ENCODE measurements at regions not wholly inside any gene's neighbourhood (a gene's known extent, or its start where the extent isn't known, plus 50 kb on each side); places are given as distances from the start of the nearest gene placed in this dataset.
A peak's percentile ranks its signal among the peaks of the same experiment; 100 is the strongest.

DNA sequence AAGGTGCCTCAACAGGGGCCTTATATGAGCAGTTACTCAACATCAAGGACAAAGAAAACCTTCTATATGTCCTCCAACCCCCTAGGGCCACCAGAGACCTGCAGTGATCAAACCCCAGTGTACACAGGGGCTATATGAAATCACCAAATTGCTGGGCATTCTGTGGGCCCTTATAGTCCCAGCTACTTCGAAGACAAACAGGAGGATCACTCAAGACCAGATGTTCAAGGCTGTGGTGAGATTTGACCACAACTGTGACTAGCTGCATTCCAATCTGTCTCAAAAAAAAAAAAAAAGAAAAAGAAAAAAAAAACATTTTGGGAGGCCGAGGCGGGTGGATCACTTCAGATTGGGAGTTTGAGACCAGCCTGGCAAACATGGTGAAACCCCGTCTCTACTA lies 51.0 kb upstream of the PRB2 start:
- Histone ChIP-seq H3K9me3 (no peaks in the 10 kb centered on the region), H3K27ac (no peak overlapping the region), H3K4me1 (peaks cover 9% of the 10 kb centered on the region), H3K36me3 (no peaks in the 10 kb centered on the region), H4K20me1 (no peaks in the 10 kb centered on the region), H3K9ac (no peak overlapping the region), H3K27me3 (no peaks in the 10 kb centered on the region), H3K4me3 (no peak overlapping the region), H3K4me2 (peak overlapping the region; percentile 28)
- no peak for TF ChIP-seq Cebpa-rat (IDR thresholded peaks at IDR 0.05)

DNA sequence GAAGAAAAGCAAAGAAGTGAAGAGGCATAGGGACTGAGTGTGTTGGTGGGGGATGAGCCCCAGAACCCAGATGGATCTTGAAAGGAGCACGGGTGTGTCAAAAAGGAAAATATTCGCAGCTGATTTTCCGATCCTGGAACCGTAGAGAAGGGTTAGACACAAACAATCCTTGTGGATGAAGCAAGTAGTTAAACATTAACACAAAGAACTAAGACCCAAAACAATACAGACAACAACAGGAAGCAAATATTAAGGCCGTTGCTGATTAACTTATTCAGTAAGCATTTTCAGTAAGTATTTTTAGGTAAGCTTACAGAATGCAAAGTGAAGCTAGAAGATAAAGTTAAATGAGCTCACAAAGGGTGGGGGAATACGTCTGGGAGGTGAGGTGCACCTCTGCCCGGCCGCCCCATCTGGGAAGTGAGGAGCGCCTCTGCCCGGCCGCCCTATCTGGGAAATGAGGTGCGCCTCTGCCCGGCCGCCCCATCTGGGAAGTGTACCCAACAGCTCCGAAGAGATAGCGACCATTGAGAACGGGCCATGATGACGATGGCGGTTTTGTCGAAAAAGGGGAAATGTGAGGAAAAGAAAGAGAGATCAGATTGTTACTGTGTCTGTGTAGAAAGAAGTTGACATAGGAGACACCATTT lies 62.8 kb upstream of the PRB2 start:
- Histone ChIP-seq H3K9ac (no peak overlapping the region), H3K4me3 (no peak overlapping the region), H3K4me2 (no peak overlapping the region), H3K27me3 (no peaks in the 10 kb centered on the region), H4K20me1 (no peaks in the 10 kb centered on the region), H3K36me3 (no peaks in the 10 kb centered on the region), H3K27ac (no peak overlapping the region), H3K4me1 (no peaks in the 10 kb centered on the region), H3K9me3 (no peaks in the 10 kb centered on the region)
- TF ChIP-seq Cebpa-rat (IDR thresholded peaks at IDR 0.05) = no peak

DNA sequence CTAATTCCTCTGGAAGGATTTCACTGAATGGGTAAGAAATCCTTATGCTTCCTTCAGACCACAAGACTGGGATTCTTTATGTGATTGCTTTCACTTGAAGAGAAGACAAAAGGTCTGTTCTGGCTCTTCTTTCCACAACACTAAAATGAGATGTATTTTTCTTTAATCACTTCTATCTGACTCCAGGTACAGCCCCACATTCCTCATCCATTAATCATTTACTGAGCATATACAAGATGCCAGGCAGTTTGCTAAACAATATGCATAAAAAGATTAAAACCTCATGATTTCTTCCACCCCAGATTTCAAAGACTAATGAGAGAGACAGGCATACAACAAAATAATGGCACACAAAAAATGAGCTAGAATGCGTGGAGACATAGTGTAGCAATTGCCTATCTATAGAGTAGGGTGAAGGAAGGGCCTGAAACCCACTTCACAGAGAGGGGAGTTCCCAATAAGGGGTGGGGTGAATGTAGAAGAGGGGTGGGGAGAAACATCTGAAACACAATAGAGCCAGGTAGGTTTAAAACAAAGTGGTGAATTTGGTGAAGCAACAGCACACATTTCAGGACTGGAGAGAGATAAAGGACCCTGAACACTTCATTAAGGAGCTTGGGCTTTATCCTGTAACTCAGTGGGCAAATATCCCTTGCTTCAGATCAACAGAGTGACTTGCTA lies 65.1 kb upstream of the PRB2 start:
- no peaks in the 10 kb centered on the region for H3K9me3 ChIP-seq
- no peaks in the 10 kb centered on the region for H4K20me1 ChIP-seq
- H3K4me2 ChIP-seq = no peak overlapping the region
- no peak for TF ChIP-seq Cebpa-rat (IDR thresholded peaks at IDR 0.05)
- no peaks in the 10 kb centered on the region for H3K27me3 ChIP-seq
- no peak overlapping the region for H3K27ac ChIP-seq
- H3K4me1 ChIP-seq = no peaks in the 10 kb centered on the region
- no peak overlapping the region for H3K4me3 ChIP-seq
- no peaks in the 10 kb centered on the region for H3K36me3 ChIP-seq
- H3K9ac ChIP-seq = no peak overlapping the region

DNA sequence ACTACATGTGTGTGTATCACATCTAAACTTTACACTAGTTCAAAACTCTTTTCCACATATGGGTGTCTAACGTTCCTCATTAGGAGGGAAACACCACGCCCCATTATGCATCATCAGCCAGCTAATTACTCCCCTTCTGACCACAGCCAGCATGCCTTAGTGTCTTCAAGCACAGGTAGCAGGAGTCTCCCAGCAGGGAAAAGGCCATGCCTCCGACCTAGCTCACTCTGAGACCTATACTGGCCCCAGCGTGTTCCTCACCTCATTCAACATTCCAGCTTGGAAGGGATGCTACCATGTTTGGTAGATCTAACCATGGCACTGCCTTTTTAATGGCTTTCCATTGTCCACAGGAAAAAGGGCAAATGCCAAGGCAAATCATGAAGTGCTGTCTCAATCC lies 66.1 kb upstream of the PRB2 start:
- H3K4me1 ChIP-seq = no peaks in the 10 kb centered on the region
- TF ChIP-seq Cebpa-rat (IDR thresholded peaks at IDR 0.05) = no peak
- H4K20me1 ChIP-seq = no peaks in the 10 kb centered on the region
- no peak overlapping the region for H3K27ac ChIP-seq
- no peak overlapping the region for H3K9ac ChIP-seq
- H3K36me3 ChIP-seq = no peaks in the 10 kb centered on the region
- H3K4me3 ChIP-seq = no peak overlapping the region
- no peaks in the 10 kb centered on the region for H3K27me3 ChIP-seq
- no peak overlapping the region for H3K4me2 ChIP-seq
- H3K9me3 ChIP-seq = no peaks in the 10 kb centered on the region

DNA sequence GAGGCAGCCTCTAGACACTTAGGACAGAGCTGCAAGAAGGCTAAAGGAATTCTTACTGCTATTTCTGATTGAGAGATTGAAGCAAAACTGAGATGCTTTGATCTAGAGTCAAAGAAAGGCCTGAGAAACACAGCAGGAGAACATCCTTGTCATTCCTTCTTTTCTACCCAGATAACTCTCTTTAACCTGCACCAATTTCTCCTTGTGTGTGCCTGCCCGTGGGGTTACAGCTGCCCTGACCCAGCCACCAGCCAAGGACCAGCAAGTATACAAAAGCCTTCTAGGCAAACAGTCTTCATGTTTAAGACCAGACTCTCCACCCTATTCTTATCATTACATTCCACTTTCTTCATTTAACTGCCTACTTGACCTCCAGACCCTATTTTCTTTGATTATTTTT lies 81.7 kb upstream of the PRB2 start:
- Histone ChIP-seq H3K36me3 (no peaks in the 10 kb centered on the region), H3K27me3 (no peaks in the 10 kb centered on the region), H3K27ac (no peak overlapping the region), H3K4me3 (no peak overlapping the region), H3K4me1 (no peaks in the 10 kb centered on the region), H3K4me2 (no peak overlapping the region), H3K9me3 (no peaks in the 10 kb centered on the region), H3K9ac (no peak overlapping the region), H4K20me1 (no peaks in the 10 kb centered on the region)
- no peak for TF ChIP-seq Cebpa-rat (IDR thresholded peaks at IDR 0.05)

DNA sequence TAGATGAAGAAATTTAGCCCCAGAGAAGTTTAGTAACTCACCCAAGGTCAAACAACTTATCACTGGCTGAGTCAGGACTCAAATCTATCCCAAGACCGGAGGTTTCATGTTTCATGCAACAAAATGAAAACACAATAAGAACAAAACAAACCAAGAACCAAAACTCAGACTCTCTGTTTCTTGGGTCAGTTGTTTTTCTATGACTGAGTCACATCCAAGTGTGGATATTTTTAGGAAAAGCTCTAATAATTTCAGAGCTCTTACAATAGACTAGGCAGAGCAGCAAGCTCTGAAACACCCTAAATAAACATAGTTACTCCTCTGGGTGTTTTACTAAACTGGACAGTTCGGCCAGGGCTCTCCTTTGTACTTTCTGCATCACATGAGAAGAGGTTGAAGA lies 87.6 kb upstream of the PRB2 start:
- no peak for TF ChIP-seq Cebpa-rat (IDR thresholded peaks at IDR 0.05)
- Histone ChIP-seq H3K27me3 (no peaks in the 10 kb centered on the region), H3K36me3 (no peaks in the 10 kb centered on the region), H3K9ac (no peak overlapping the region), H4K20me1 (no peaks in the 10 kb centered on the region), H3K4me3 (no peak overlapping the region), H3K9me3 (no peaks in the 10 kb centered on the region), H3K4me1 (no peaks in the 10 kb centered on the region), H3K4me2 (no peak overlapping the region), H3K27ac (no peak overlapping the region)

DNA sequence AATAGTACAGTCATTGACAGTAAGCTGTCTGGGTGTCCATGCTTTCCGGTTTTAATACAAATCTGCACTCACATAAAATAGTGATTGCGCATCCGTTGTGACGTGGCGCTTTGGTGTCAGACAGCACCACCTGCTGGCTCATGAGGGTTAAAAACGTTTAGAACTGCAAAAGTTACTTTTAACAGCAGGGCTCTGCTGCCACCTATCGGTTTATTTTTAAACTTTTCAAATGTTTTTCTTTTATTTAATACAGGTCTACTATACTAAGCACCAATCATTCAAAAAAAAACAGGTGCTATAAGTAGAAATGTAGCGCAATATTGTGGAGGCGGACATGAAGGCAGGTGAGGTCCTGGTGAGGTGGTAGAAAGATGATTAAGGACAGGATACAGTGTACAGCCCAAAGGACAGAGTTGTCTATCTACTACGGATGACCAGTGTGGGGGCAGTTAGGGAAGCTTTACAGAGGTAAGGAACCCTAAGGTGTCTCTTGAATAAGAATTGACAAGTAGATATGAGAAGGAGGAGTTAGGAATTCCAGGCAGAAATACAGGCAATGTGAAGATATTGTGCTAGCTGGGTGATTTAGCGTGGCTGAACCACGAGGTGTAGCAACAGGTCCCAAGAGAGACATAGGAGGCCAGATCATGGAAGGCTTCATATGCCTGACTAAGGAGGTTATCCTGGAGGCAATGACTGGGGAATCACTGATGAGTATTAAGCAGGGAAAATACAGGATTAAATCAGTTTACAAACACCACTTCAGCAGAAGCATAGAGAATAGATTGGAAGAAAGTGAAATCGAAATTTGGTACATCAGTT lies 91.5 kb upstream of the PRB2 start:
- no peaks in the 10 kb centered on the region for H3K4me1 ChIP-seq
- H3K4me2 ChIP-seq = no peak overlapping the region
- no peak overlapping the region for H3K4me3 ChIP-seq
- no peaks in the 10 kb centered on the region for H3K27me3 ChIP-seq
- no peak for TF ChIP-seq Cebpa-rat (IDR thresholded peaks at IDR 0.05)
- no peaks in the 10 kb centered on the region for H4K20me1 ChIP-seq
- H3K9ac ChIP-seq = no peak overlapping the region
- H3K36me3 ChIP-seq = no peaks in the 10 kb centered on the region
- no peaks in the 10 kb centered on the region for H3K9me3 ChIP-seq
- H3K27ac ChIP-seq = no peak overlapping the region

DNA sequence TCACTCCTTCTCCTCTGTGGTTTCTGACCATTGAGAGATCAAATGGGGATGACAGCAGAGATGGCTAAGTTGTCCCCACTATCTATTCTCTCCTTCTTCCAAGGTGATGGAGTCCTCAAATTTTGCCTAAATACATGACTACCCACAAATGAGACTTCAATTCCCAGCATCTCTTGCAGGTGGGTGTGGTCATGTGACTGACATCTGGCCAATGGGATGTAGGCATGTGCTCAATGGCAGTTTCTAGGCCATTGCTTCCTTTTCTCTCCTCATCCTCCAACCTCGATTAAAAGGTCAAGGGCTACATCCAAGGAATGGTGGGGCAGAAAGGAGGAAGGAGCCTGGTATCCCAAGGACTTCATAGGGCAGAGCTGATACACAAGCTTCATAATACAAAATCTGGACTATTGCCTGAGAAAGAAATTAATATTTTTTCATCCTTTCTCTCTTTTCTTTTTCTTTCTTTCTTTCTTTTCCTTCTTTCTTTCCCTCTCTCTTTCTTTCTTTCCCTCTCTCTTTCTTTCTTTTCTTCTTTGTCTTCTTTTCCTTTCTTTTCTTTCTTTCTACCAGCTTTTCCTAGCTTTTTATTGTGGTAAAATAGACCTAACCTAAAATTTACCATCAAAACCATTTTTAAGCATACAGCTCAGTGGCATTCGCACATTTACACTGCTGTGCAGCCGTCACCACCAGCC lies 100.9 kb upstream of the PRB2 start:
- H3K27me3 ChIP-seq = no peaks in the 10 kb centered on the region
- TF ChIP-seq Cebpa-rat (IDR thresholded peaks at IDR 0.05) = no peak
- 0 out of 2 replicates have a peak, but pooled peaks cover 3% of the 10 kb centered on the region for H3K9me3 ChIP-seq
- no peak overlapping the region for H3K9ac ChIP-seq
- H4K20me1 ChIP-seq = peaks cover 15% of the 10 kb centered on the region; the same call in 1 of the 2 replicates
- H3K4me1 ChIP-seq = peaks cover 17% of the 10 kb centered on the region
- no peak overlapping the region for H3K4me2 ChIP-seq
- H3K27ac ChIP-seq = no peak overlapping the region
- no peak overlapping the region for H3K4me3 ChIP-seq
- no peaks in the 10 kb centered on the region for H3K36me3 ChIP-seq

DNA sequence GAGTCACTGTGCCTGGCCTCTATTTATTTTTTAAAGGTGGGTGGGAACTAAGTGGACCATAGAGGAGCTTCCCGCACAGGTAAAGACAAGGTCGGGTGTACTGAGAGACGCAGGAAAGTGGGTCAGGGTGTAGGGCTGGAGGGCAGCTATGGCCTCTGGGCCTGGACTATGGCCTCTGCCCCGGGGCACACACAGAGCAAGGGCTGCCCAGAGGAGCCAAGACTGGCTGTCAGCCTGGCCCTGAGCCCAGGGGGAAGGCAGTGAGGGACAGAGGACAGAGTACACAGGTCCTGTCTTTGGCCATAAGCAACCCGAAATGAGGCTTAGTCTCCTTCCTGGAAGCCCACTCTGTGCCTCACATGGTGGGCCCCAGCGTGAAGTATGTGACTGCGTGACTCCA lies 102.1 kb upstream of the PRB2 start:
- no peak overlapping the region for H3K27ac ChIP-seq
- no peak for TF ChIP-seq Cebpa-rat (IDR thresholded peaks at IDR 0.05)
- H3K4me1 ChIP-seq = peaks cover 17% of the 10 kb centered on the region

More for the DNA sequence above, 102.1 kb upstream of the PRB2 start:
- Histone ChIP-seq H3K9me3 (0 out of 2 replicates have a peak, but pooled peaks cover 3% of the 10 kb centered on the region), H3K4me2 (peak overlapping the region; percentile 77), H4K20me1 (peaks cover 15% of the 10 kb centered on the region; the same call in 1 of the 2 replicates), H3K9ac (no peak overlapping the region), H3K27me3 (no peaks in the 10 kb centered on the region), H3K4me3 (no peak overlapping the region), H3K36me3 (no peaks in the 10 kb centered on the region)
